HG03442 (cell line): ENCODE measurements at regions not wholly inside any gene's neighbourhood (a gene's known extent, or its start where the extent isn't known, plus 50 kb on each side); places are given as distances from the start of the nearest gene placed in this dataset.
A peak's percentile ranks its signal among the peaks of the same experiment; 100 is the strongest.
"Not testable (repeated sequence)": the region's sequence is repeated elsewhere in the genome, so short reads cannot be mapped to it uniquely, and the experiment has no call there.

Source experiments
- ATAC-seq: cut with Tn5 transposase; IDR thresholded peaks from one replicate; pipeline ENCODE4 v1.9.1; 2021; ENCODE audit warnings: mild to moderate bottlenecking, moderate library complexity; ENCODE audit not compliant: unreplicated experiment

DNA sequence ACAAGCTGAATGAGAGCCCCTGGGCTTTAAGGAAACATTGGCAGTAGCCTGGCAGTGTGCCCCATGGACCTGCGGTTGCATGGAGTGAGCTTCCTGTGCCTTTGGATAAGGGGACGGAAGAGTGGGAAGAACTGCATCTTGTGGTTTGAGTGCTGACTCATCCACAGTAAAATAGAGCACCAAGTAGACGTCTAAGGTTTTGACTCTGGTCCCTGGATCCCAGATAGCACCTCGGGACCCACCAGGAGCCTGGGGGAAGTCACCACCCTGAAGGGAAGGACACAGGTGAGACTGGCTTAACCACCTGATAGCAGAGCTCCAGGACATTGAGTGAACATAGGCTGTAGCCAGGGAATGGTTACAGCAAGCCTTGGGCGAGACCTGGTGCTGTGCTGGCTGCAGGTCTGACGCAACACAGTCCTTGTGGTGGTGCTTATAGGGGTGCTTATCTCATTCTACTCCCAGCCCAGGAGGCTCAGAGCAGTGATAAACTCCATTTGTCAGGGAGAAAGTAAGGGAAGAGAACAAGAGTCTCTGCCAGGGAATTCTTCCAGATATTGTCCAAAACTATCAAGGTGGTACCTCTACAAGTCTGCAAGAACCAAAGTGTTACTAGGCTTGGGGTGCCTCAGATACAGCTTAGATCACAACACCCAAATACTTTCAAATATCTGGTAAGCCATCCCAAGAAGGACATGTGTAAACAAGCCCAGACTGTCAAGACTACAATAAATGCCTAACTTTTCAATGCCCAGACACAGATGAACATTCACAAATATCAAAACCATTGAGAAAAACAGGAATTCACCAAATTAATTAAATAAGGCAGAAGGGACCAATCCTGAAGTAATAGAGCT, 123.6 kb upstream of the TET2 start:
- ATAC-seq: no peak

DNA sequence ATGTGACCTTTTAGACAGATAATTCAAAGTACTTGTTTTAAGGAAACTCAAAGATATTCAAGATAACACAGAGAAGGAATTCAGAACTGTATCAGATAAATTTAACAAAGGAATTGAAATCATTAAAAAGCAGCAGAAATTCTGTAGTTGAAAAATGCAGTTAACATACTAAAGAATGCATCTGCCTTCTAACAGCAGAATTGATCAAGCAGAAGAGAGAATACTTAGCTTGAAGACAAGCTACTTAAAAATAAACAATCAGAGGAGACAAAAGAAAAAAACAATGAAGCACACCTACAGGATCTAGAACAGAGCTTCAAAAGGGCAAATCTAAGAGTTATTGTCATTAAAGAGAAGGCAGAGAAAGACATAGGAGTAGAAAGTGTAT, 123.0 kb upstream of the TET2 start:
- ATAC-seq: no peak

GRCh38 chr4:105025263-105026017, 121.2 kb upstream of the TET2 start:
- ATAC-seq: no peak

- ATAC-seq: no peak
Measured at GRCh38 chr4:105036991-105037390, 109.7 kb upstream of the TET2 start.

- ATAC-seq: no peak
Measured at GRCh38 chr4:105042451-105042850, 104.2 kb upstream of the TET2 start.

DNA sequence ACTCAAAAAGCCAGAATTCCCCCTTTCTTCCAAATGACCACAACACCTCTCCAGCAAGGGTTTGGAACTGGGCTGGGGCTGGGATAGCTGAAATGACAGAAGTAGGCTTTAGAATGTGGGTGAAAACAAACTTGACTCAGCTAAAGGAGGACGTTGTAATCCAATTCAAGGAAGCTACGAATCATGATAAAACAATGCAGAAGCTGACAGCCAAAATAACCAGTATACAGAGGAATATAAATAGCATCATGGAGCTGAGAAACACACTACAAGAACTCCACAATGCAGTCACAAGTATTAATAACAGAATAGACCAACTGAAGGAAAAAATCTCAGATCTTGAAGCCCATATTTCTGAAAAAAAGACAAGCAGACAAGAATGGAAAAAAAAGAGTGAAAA, 95.8 kb upstream of the TET2 start:
- ATAC-seq: no peak

GRCh38 chr4:105057370-105058105, 89.1 kb upstream of the TET2 start:
- peak; percentile 24 for ATAC-seq

GRCh38 chr4:105058177-105058812, 88.4 kb upstream of the TET2 start:
- ATAC-seq: no peak

DNA sequence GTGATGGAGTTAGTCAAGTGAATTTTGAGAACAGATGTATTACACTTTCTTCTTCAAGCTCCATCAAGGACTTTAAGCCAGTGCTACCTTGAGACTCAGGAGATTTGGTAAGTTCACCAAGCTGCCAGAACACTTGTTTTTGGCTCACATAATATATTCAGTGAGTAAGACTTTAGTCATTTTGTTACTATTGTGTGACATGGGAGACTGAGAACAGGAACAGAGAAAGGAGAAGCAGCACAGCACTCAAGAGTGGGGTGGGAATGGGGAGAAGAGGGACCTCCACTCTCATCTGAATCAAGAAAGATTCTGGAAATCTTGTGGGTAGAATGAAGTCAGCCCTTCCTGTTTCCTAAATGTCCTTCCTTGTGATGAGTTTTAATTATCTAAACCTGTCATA, 87.3 kb upstream of the TET2 start:
- ATAC-seq: peak; percentile 21

DNA sequence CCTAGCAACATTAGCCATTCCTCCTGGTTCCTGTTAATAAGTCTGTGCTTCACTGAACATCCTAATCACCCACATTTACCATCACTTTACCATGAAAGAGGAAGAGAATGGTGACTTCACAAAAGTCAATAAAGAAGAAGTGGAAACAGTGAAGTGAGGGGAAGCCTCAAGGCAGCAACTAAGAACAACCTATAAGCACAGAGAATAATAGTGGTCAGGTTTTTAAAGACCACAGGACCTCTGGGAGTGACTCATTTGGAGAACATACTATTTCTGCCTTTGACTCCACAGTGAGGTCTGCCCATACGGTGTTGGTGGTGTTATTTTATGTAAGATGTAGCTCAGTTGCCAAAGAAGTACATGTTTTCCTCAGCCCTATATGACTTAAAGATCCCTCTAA, 86.0 kb upstream of the TET2 start:
- ATAC-seq: peak; percentile 85

DNA sequence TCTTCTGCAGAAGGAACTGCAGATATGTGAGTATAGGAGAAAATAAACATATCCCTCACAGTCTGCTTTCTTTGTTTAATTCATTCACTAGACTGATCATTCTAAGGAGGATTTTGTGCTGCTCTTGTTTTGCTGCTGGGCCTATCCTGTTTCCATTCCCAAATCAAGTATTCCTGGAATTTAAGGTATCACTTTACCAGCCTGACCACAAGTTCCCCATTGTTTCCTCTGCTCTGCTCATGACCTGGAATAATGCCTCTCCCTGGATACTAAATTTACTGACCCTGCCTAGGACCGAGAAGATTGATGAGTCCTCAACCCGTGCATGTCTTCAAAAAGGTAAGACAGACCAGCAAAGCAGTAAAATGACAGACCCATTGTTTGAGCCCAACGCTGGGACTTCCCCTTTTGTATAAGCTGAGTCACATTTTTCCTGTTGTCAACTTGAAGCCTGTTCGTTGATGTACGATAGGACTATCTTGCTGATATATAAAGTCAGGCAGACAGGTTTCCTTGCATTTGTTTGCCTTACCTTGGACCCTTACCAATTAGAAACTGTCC, 85.5 kb upstream of the TET2 start:
- ATAC-seq: peak; percentile 26

GRCh38 chr4:105061731-105062130, 84.9 kb upstream of the TET2 start:
- no peak for ATAC-seq

GRCh38 chr4:105066401-105066800, 80.3 kb upstream of the TET2 start:
- no peak for ATAC-seq

GRCh38 chr4:105067431-105067830, 79.2 kb upstream of the TET2 start:
- no peak for ATAC-seq

DNA sequence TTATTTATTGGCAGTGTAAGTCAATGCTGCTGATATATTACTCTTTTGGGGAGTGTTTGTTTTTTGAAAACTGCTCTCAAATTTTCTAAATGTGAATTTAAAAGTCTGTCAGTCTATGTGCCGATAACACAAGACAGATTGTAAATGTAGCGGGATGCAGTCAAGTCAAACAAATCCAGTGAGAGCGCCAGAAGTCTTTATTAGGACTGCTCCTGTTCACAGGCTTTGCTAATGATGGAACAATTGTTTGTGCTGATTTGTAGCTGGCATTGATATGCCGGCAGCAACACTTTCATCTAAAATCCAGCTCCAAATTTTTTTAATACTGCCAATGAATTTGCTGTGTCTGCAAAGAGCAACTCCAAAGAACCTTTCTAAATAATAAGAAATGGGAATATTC, 78.7 kb upstream of the TET2 start:
- ATAC-seq: no peak

DNA sequence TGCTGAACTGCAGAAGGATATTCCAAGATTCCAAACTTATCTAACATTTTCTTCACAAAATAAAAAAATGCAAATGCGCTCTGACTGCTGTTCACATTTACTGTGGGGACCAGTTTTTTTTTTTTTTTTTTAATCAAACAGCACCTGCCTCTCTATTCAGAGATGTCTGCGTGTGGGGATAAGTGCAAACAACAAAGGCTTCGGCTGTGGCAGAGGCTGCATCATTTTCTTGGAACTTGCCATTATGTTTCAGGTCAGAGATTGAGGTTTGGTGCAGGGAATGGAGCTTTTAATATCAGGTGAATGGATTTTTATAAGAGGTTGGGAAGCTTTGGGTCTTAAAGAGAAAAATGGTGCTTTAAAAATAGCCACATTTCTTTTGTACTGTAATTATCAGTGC, 78.2 kb upstream of the TET2 start:
- ATAC-seq: no peak

- ATAC-seq: not testable (repeated sequence)
Measured at GRCh38 chr4:105072095-105072494, 74.6 kb upstream of the TET2 start.

DNA sequence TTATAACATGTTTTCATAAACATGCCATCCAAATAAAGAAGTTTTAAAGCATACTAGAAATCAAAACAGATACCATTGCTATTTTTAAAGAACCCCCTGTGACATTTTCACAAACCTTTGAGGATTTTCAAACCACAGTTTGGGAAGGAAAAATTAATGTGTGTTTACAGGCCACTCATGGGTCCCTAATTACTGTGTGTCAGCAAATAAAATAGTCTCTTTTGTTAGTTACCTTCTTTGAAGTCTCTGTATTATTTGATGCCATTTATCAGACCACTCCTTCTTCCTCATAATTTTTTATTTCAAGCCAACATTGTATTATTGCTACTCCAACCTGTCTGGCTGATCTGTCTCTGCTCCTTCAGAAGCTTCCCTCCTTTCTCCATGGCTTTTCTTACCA, 72.6 kb upstream of the TET2 start:
- ATAC-seq: no peak

GRCh38 chr4:105075045-105075444, 71.6 kb upstream of the TET2 start:
- ATAC-seq: no peak

DNA sequence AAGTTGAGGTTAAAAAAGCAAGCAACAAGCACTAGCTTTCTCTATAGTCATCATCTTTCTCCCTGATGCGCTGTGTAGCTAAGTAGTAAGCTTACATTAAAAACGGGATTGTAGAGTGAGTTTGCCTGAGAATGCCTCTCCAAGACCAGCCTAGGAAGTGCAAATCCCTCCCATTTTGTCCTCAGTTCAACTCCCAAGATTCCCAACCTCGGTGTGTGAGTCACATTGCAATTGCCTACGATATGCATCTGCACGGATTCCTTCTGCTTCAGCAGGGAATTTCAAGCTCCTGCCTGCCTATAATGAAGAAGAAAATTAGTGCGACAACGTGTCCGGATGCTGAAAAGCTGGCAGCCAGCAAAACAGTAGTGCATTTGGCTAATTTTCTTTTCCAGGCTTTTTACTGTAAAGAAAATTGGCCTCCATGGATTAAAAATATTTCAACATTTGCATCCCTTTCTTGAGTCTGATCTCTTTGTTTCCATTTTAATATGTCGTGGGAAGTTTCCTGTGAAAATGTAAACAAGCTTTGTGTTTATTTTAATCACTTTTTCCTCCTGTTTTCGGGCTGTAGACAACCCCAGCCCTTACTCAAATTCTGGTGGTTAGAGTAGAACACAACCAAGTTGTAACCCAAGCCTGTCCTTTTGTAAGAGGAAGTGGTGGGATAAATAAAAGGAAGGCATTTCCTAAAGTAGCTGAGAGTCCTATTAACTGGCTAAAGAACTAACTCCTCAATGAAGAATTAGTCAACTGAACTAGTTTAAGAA, 58.4 kb upstream of the TET2 start:
- no peak for ATAC-seq
